Ovary (tissue), 3 donors: ENCODE measurements at regions not wholly inside any gene's neighbourhood (a gene's known extent, or its start where the extent isn't known, plus 50 kb on each side); places are given as distances from the start of the nearest gene placed in this dataset.

ENCODE experiments used
- EP300 ChIP-seq: sonication (generic); formaldehyde crosslinking; IDR thresholded peaks from one replicate; pipeline ENCODE4 v1.6.1; 2017; ENCODE audit warnings: antibody characterized with exemption
- POLR2A ChIP-seq: fragments of 450-650 bp; IDR thresholded peaks from one replicate; pipeline ENCODE4 v1.6.1; 2017; ENCODE audit warnings: antibody characterized with exemption, mild to moderate bottlenecking, moderate library complexity
- TF ChIP-seq, protein P1 (sequence below), 3 donors: fragments of 450-650 bp in 2 of 3; fragments of 200-600 bp in 1 of 3; IDR thresholded peaks; one replicate each; pipeline versions ENCODE4 v1.5.1 to v1.8.0; 2016 to 2022; ENCODE audit warnings: antibody characterized with exemption in 3 of 3, mild to moderate bottlenecking in 1 of 3
- donor health status: DM: no; HTN: no; CAD: no.

- TF ChIP-seq, protein P1, sequence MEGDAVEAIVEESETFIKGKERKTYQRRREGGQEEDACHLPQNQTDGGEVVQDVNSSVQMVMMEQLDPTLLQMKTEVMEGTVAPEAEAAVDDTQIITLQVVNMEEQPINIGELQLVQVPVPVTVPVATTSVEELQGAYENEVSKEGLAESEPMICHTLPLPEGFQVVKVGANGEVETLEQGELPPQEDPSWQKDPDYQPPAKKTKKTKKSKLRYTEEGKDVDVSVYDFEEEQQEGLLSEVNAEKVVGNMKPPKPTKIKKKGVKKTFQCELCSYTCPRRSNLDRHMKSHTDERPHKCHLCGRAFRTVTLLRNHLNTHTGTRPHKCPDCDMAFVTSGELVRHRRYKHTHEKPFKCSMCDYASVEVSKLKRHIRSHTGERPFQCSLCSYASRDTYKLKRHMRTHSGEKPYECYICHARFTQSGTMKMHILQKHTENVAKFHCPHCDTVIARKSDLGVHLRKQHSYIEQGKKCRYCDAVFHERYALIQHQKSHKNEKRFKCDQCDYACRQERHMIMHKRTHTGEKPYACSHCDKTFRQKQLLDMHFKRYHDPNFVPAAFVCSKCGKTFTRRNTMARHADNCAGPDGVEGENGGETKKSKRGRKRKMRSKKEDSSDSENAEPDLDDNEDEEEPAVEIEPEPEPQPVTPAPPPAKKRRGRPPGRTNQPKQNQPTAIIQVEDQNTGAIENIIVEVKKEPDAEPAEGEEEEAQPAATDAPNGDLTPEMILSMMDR (IDR thresholded peaks at IDR 0.05): no peak
- no peak for TF ChIP-seq POLR2A
- TF ChIP-seq EP300: no peak
Observed at GRCh38 chr21:41673596-41674335, 93.1 kb downstream of the RIPK4 start.
